Astrocyte of the cerebellum (primary cell): ENCODE measurements at regions not wholly inside any gene's neighbourhood (a gene's known extent, or its start where the extent isn't known, plus 50 kb on each side); places are given as distances from the start of the nearest gene placed in this dataset.

Experiments used
- DNase-seq: peaks from one replicate; pipeline ENCODE4 v3.0.0-alpha.2; 2011; ENCODE audit warnings: low read depth
- H3K4me3 ChIP-seq: 2 replicates; pipeline ENCODE4 v1.5.1; 2011; ENCODE audit warnings: mild to moderate bottlenecking, low read depth, low read length, moderate library complexity
- CTCF ChIP-seq: IDR thresholded peaks from 2 replicates; pipeline ENCODE4 v1.5.1; 2012; ENCODE audit warnings: low read length, low read depth, moderate library complexity, mild to moderate bottlenecking; ENCODE audit errors: missing control alignments
- in situ Hi-C: cut with HindIII; loops from 2 replicates; pipeline ENCODE4 v1.10.0; 2017; ENCODE audit warnings: low sequenced_read_pairs

- H3K4me3 ChIP-seq: no peak overlapping the region
- no peak for TF ChIP-seq CTCF
- no peak for DNase-seq
- in situ Hi-C loops: no loop called here
Observed at GRCh38 chr10:83982812-83983211, 156.5 kb upstream of the GHITM start.

GRCh38 chr10:83983578-83984255 lies 155.6 kb upstream of the GHITM start:
- no peak for DNase-seq
- no peak overlapping the region for H3K4me3 ChIP-seq
- in situ Hi-C loops: no loop called here
- TF ChIP-seq CTCF: no peak

GRCh38 chr10:83984256-83984640 lies 155.1 kb upstream of the GHITM start:
- H3K4me3 ChIP-seq: no peak overlapping the region
- no peak for TF ChIP-seq CTCF
- DNase-seq: no peak
- in situ Hi-C loops: no loop called here

GRCh38 chr10:83986800-83987199 lies 152.5 kb upstream of the GHITM start:
- H3K4me3 ChIP-seq: no peak overlapping the region
- no peak for TF ChIP-seq CTCF
- in situ Hi-C loops: no loop called here
- no peak for DNase-seq

- DNase-seq: no peak
- in situ Hi-C loops: no loop called here
- no peak for TF ChIP-seq CTCF
- H3K4me3 ChIP-seq: no peak overlapping the region
Observed at GRCh38 chr10:83987216-83987615, 152.1 kb upstream of the GHITM start.

- DNase-seq: no peak
- H3K4me3 ChIP-seq: no peak overlapping the region
- in situ Hi-C loops: no loop called here
- TF ChIP-seq CTCF: no peak
Observed at GRCh38 chr10:83988435-83988834, 150.9 kb upstream of the GHITM start.
